ENCODE measurements at regions not wholly inside any gene's neighbourhood (a gene's known extent, or its start where the extent isn't known, plus 50 kb on each side); places are given as distances from the start of the nearest gene placed in this dataset.

- POLR2A ChIA-PET (ENCODE audit: low non-redundant PET) = no interaction called here
- Histone ChIP-seq H3K36me3 (ENCODE audit: insufficient read depth, low read length, poor library complexity, severe bottlenecking) (no peaks in the 10 kb centered on the region), H3K27ac (ENCODE audit: low read depth, low read length, poor library complexity, severe bottlenecking) (no peak overlapping the region), H3K4me3 (ENCODE audit: low read depth, low read length, poor library complexity, severe bottlenecking) (no peak overlapping the region), H3K27me3 (replicated peaks; ENCODE audit: insufficient read depth, low read depth, low read length, poor library complexity) (no peaks in the 10 kb centered on the region), H3K9me3 (ENCODE audit: low read depth, low read length, poor library complexity, severe bottlenecking) (no peaks in the 10 kb centered on the region), H3K4me1 (ENCODE audit: insufficient read depth, low read length, poor library complexity, severe bottlenecking) (no peaks in the 10 kb centered on the region)
- CTCF ChIA-PET = no interaction called here
- intact Hi-C loops (cut with micrococcal nuclease; ENCODE audit: unreplicated experiment) = no loop called here
- no peak for DNase-seq (ENCODE audit: low spot score)
- TF ChIP-seq CTCF (conservative IDR thresholded peaks at IDR 0.05; ENCODE audit: low read depth, low read length) (no peak), EZH2 (IDR thresholded peaks at IDR 0.05; ENCODE audit: borderline replicate concordance, low read depth, low read length, poor library complexity, severe bottlenecking) (no peak)
- BruUV-seq (replicated peaks) = no TSS peak
Observed at GRCh38 chr7:106504207-106504606, 156.8 kb downstream of the CCDC71L start.

GRCh38 chr7:106503626-106504025 is 157.3 kb downstream of the CCDC71L start:
- H3K4me3 ChIP-seq (ENCODE audit: low read depth, low read length, poor library complexity, severe bottlenecking) = no peak overlapping the region
- DNase-seq (ENCODE audit: low spot score) = no peak
- ChIA-PET CTCF (no interaction called here), POLR2A (ENCODE audit: low non-redundant PET) (no interaction called here)
- BruUV-seq (replicated peaks) = no TSS peak
- H3K4me1 ChIP-seq (ENCODE audit: insufficient read depth, low read length, poor library complexity, severe bottlenecking) = no peaks in the 10 kb centered on the region
- H3K36me3 ChIP-seq (ENCODE audit: insufficient read depth, low read length, poor library complexity, severe bottlenecking) = no peaks in the 10 kb centered on the region
- intact Hi-C loops (cut with micrococcal nuclease; ENCODE audit: unreplicated experiment) = no loop called here
- no peak overlapping the region for H3K27ac ChIP-seq (ENCODE audit: low read depth, low read length, poor library complexity, severe bottlenecking)
- H3K9me3 ChIP-seq (ENCODE audit: low read depth, low read length, poor library complexity, severe bottlenecking) = no peaks in the 10 kb centered on the region
- H3K27me3 ChIP-seq (replicated peaks; ENCODE audit: insufficient read depth, low read depth, low read length, poor library complexity) = no peaks in the 10 kb centered on the region
- TF ChIP-seq CTCF (conservative IDR thresholded peaks at IDR 0.05; ENCODE audit: low read depth, low read length) (no peak), EZH2 (IDR thresholded peaks at IDR 0.05; ENCODE audit: borderline replicate concordance, low read depth, low read length, poor library complexity, severe bottlenecking) (no peak)

GRCh38 chr7:106501605-106502580 is 159.1 kb downstream of the CCDC71L start:
- no peaks in the 10 kb centered on the region for H3K27me3 ChIP-seq (replicated peaks; ENCODE audit: insufficient read depth, low read depth, low read length, poor library complexity)
- TF ChIP-seq EZH2 (IDR thresholded peaks at IDR 0.05; ENCODE audit: borderline replicate concordance, low read depth, low read length, poor library complexity, severe bottlenecking) (no peak), CTCF (conservative IDR thresholded peaks at IDR 0.05; ENCODE audit: low read depth, low read length) (no peak)
- ChIA-PET POLR2A (ENCODE audit: low non-redundant PET) (no interaction called here), CTCF (no interaction called here)
- H3K27ac ChIP-seq (ENCODE audit: low read depth, low read length, poor library complexity, severe bottlenecking) = no peak overlapping the region
- no peak overlapping the region for H3K4me3 ChIP-seq (ENCODE audit: low read depth, low read length, poor library complexity, severe bottlenecking)
- H3K4me1 ChIP-seq (ENCODE audit: insufficient read depth, low read length, poor library complexity, severe bottlenecking) = no peaks in the 10 kb centered on the region
- intact Hi-C loops (cut with micrococcal nuclease; ENCODE audit: unreplicated experiment) = no loop called here
- BruUV-seq (replicated peaks) = no TSS peak
- no peak for DNase-seq (ENCODE audit: low spot score)
- H3K9me3 ChIP-seq (ENCODE audit: low read depth, low read length, poor library complexity, severe bottlenecking) = no peaks in the 10 kb centered on the region
- H3K36me3 ChIP-seq (ENCODE audit: insufficient read depth, low read length, poor library complexity, severe bottlenecking) = no peaks in the 10 kb centered on the region

All from A673 (cell line).